ENCODE measurements at regions not wholly inside any gene's neighbourhood (a gene's known extent, or its start where the extent isn't known, plus 50 kb on each side); places are given as distances from the start of the nearest gene placed in this dataset.
A peak's percentile ranks its signal among the peaks of the same experiment; 100 is the strongest.

- H3K9me3 ChIP-seq = no peaks in the 10 kb centered on the region
- no peak overlapping the region for H3K27ac ChIP-seq
- intact Hi-C loops (cut with DNase I) = no loop called here
- TF ChIP-seq, protein P1, sequence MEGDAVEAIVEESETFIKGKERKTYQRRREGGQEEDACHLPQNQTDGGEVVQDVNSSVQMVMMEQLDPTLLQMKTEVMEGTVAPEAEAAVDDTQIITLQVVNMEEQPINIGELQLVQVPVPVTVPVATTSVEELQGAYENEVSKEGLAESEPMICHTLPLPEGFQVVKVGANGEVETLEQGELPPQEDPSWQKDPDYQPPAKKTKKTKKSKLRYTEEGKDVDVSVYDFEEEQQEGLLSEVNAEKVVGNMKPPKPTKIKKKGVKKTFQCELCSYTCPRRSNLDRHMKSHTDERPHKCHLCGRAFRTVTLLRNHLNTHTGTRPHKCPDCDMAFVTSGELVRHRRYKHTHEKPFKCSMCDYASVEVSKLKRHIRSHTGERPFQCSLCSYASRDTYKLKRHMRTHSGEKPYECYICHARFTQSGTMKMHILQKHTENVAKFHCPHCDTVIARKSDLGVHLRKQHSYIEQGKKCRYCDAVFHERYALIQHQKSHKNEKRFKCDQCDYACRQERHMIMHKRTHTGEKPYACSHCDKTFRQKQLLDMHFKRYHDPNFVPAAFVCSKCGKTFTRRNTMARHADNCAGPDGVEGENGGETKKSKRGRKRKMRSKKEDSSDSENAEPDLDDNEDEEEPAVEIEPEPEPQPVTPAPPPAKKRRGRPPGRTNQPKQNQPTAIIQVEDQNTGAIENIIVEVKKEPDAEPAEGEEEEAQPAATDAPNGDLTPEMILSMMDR (IDR thresholded peaks at IDR 0.05) = no peak
- no peaks in the 10 kb centered on the region for H3K36me3 ChIP-seq
- no peak overlapping the region for H3K4me3 ChIP-seq
- DNase-seq = no peak
- H3K27me3 ChIP-seq (ENCODE audit: low read depth) = no peaks in the 10 kb centered on the region
- peaks cover 24% of the 10 kb centered on the region for H3K4me1 ChIP-seq
- no peak for ATAC-seq
Measured at GRCh38 chr9:121562301-121562700, 62.7 kb upstream of the GGTA1 start.

GRCh38 chr9:121563425-121563824 is 63.8 kb upstream of the GGTA1 start:
- ATAC-seq = no peak
- DNase-seq = no peak

GRCh38 chr9:121563881-121564460 is 64.3 kb upstream of the GGTA1 start:
- no peak for DNase-seq
- no peak overlapping the region for H3K27ac ChIP-seq
- H3K4me1 ChIP-seq = peaks cover 26% of the 10 kb centered on the region
- no peaks in the 10 kb centered on the region for H3K27me3 ChIP-seq (ENCODE audit: low read depth)
- intact Hi-C loops (cut with DNase I) = no loop called here
- TF ChIP-seq, protein P1 (IDR thresholded peaks at IDR 0.05) = no peak
- no peak overlapping the region for H3K4me3 ChIP-seq
- no peaks in the 10 kb centered on the region for H3K9me3 ChIP-seq
- no peaks in the 10 kb centered on the region for H3K36me3 ChIP-seq
- ATAC-seq = no peak

More at GRCh38 chr9:121563425-121563824, 63.8 kb upstream of the GGTA1 start:
- Histone ChIP-seq H3K4me3 (no peak overlapping the region), H3K9me3 (no peaks in the 10 kb centered on the region), H3K4me1 (peaks cover 24% of the 10 kb centered on the region), H3K27ac (no peak overlapping the region), H3K36me3 (no peaks in the 10 kb centered on the region), H3K27me3 (ENCODE audit: low read depth) (no peaks in the 10 kb centered on the region)
- TF ChIP-seq, protein P1 (IDR thresholded peaks at IDR 0.05) = no peak
- intact Hi-C loops (cut with DNase I) = no loop called here

GRCh38 chr9:121564504-121565260 is 65.0 kb upstream of the GGTA1 start:
- Histone ChIP-seq H3K4me3 (no peak overlapping the region), H3K27ac (no peak overlapping the region), H3K9me3 (no peaks in the 10 kb centered on the region), H3K4me1 (peaks cover 31% of the 10 kb centered on the region), H3K36me3 (no peaks in the 10 kb centered on the region), H3K27me3 (ENCODE audit: low read depth) (no peaks in the 10 kb centered on the region)
- TF ChIP-seq, protein P1 (IDR thresholded peaks at IDR 0.05) = no peak
- ATAC-seq (no peak), DNase-seq (no peak)
- intact Hi-C loops (cut with DNase I) = no loop called here

DNA sequence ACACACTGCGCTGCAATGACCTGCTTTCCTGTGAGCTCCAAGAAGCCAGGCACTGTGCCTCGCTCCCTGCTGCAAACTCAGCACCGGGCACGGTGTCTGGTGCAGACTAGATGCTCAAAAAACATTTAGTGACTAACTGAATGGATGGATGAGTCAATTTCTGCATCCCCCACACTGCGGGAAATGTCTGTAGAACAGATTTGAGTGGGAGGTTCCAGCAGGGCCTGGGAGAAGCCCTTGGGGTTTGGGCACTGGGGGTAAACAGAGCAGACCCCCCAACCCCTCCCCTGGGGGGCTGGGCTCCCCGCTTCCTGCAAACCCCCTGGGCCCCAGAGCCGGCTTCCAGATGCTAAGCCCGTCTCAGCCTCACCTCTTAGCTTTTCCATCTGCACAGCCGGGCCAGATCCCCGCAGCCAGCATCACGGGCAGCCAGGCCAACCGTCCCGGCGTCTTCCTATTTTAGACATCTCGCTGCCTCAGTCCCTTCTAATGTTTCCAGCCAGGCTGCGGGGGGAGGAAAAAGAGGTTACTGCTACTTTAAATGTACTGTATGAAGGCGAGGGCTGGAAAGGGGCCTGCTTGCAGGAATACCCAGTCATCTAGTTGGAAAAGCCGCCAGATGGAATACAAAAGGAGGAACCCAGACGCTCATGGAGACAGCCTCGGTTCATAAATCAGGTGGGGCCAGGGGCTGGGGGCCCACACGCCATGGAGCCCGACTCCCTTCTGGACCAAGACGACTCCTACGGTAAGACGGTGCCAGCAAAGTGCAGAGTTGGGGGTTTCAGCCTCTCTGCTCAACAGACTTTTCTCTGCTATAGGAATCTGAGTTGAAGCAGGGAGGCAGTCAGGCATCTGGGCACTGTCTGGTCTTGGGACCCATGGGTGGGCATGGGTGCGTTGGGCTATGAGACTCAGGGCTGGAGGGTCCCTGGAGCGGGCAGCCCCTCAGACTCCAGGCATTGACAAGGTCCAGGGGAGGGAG is 67.1 kb upstream of the GGTA1 start:
- Histone ChIP-seq H3K27ac (peak overlapping the region; percentile 24), H3K4me3 (peak overlapping the region; percentile 25), H3K4me1 (peaks cover 31% of the 10 kb centered on the region), H3K36me3 (no peaks in the 10 kb centered on the region), H3K9me3 (no peaks in the 10 kb centered on the region), H3K27me3 (ENCODE audit: low read depth) (no peaks in the 10 kb centered on the region)
- TF ChIP-seq, protein P1 (IDR thresholded peaks at IDR 0.05) = no peak
- intact Hi-C loops (cut with DNase I) = no loop called here
- DNase-seq = no peak
- no peak for ATAC-seq

Measured in lower lobe of right lung (tissue), 2 donors.